Calu3 (cell line): ENCODE measurements at regions not wholly inside any gene's neighbourhood (a gene's known extent, or its start where the extent isn't known, plus 50 kb on each side); places are given as distances from the start of the nearest gene placed in this dataset.

Experiments used
- BruUV-seq: library from RNA; stranded (reverse); fragments of 400-500 nt; replicated peaks from 2 replicates; lab custom pipeline; 2021; lab: Mats Ljungman, UMichigan
- CTCF ChIA-PET: fragments of 300-600 bp; sonication (Branson Sonifier 250); formaldehyde crosslinking; loops from one replicate; lab custom pipeline; 2022; ENCODE audit warnings: antibody characterized with exemption; lab: Charles Lee
- DNase-seq: peaks from one replicate; pipeline ENCODE4 v3.0.0; 2022
- H3K27ac Mint-ChIP-seq: one replicate; pipeline ENCODE4 v1.8.0; 2022; ENCODE audit warnings: mixed read lengths; ENCODE audit not compliant: unreplicated experiment
- H3K27me3 Mint-ChIP-seq: one replicate; pipeline ENCODE4 v1.8.0; 2022; ENCODE audit warnings: mixed read lengths; ENCODE audit not compliant: unreplicated experiment
- H3K36me3 Mint-ChIP-seq: one replicate; pipeline ENCODE4 v1.8.0; 2022; ENCODE audit warnings: mild to moderate bottlenecking, moderate library complexity, mixed read lengths; ENCODE audit not compliant: insufficient read depth, unreplicated experiment
- H3K4me1 Mint-ChIP-seq: one replicate; pipeline ENCODE4 v1.8.0; 2022; ENCODE audit warnings: mild to moderate bottlenecking, low read depth, mixed read lengths; ENCODE audit not compliant: unreplicated experiment
- H3K4me3 Mint-ChIP-seq: one replicate; pipeline ENCODE4 v1.8.0; 2022; ENCODE audit warnings: mild to moderate bottlenecking, low read depth, moderate library complexity, mixed read lengths; ENCODE audit not compliant: unreplicated experiment
- H3K9me3 Mint-ChIP-seq: one replicate; pipeline ENCODE4 v1.8.0; 2022; ENCODE audit warnings: low read depth, mixed read lengths; ENCODE audit not compliant: unreplicated experiment
- intact Hi-C: fragments of 100-400 bp; cut with micrococcal nuclease; formaldehyde crosslinking; loops from one replicate; pipeline ENCODE4 v1.10.0; 2022; ENCODE audit not compliant: unreplicated experiment
- TF ChIP-seq, protein P1 (sequence below): fragments of 200-600 bp; IDR thresholded peaks from one replicate; pipeline ENCODE4 v1.8.0; 2022; ENCODE audit warnings: antibody characterized with exemption; ENCODE audit not compliant: unreplicated experiment

DNA sequence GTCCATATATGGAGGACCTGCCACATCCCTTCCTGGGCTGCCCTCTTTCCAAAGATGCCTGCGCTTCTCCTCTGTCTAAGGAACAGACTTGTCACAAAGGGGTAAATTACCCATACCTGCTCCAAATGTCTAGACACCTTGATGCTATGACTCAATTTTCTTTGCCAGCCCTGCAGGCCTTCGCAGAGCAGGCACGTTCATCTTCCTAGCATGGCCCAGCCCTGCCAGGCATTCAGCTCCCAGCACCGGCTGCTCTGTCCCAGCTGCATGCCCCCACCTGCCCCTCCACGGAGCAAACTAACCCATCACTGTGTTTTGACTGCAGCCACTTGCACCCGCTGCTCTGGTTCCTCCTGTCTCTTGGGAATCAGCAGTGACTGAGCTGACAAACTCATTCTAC lies 526.1 kb downstream of the MIAT start:
- no peaks in the 10 kb centered on the region for H3K9me3 Mint-ChIP-seq
- TF ChIP-seq, protein P1, sequence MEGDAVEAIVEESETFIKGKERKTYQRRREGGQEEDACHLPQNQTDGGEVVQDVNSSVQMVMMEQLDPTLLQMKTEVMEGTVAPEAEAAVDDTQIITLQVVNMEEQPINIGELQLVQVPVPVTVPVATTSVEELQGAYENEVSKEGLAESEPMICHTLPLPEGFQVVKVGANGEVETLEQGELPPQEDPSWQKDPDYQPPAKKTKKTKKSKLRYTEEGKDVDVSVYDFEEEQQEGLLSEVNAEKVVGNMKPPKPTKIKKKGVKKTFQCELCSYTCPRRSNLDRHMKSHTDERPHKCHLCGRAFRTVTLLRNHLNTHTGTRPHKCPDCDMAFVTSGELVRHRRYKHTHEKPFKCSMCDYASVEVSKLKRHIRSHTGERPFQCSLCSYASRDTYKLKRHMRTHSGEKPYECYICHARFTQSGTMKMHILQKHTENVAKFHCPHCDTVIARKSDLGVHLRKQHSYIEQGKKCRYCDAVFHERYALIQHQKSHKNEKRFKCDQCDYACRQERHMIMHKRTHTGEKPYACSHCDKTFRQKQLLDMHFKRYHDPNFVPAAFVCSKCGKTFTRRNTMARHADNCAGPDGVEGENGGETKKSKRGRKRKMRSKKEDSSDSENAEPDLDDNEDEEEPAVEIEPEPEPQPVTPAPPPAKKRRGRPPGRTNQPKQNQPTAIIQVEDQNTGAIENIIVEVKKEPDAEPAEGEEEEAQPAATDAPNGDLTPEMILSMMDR = no peak
- DNase-seq = no peak
- no peak overlapping the region for H3K4me3 Mint-ChIP-seq
- H3K27me3 Mint-ChIP-seq = no peaks in the 10 kb centered on the region
- BruUV-seq = no TSS peak
- CTCF ChIA-PET = no interaction called here
- H3K27ac Mint-ChIP-seq = no peak overlapping the region
- intact Hi-C loops = no loop called here
- H3K36me3 Mint-ChIP-seq = no peaks in the 10 kb centered on the region
- H3K4me1 Mint-ChIP-seq = no peaks in the 10 kb centered on the region

DNA sequence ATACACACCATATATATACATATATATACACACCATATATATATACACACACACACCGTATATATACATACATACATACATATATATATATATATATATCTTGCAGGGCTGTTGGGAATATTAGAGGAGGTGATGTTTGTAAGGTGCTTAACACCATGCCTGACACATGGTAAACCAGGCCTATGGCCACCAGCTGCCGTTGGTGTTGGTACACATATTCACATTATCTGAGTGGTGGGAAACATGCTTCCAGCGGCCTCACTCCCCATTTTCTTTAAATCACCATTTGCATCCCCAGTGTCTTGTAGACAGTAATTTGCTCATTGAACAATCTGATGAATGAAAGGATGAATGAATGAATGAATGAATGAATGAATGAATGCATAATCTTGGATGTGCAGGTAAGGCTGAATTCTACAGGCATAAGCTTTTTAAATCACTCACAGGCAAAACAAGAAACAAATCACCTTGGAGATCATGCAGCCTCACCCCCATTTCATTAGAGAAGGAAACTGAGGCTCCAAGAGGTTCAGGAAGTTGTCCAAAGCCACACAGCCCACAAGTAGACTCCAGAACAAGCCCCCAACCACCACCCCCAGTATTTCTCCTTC lies 527.8 kb downstream of the MIAT start:
- DNase-seq = no peak
- Mint-ChIP-seq H3K9me3 (no peaks in the 10 kb centered on the region), H3K4me3 (no peak overlapping the region), H3K4me1 (no peaks in the 10 kb centered on the region), H3K36me3 (no peaks in the 10 kb centered on the region), H3K27me3 (no peaks in the 10 kb centered on the region), H3K27ac (no peak overlapping the region)
- BruUV-seq = no TSS peak
- intact Hi-C loops = no loop called here
- CTCF ChIA-PET = interaction anchor here (0.6 kb wide), 1 partner anchor 271 kb away, joined by 3 read pairs; no protein-coding TSS in a partner anchor
- TF ChIP-seq, protein P1 = no peak

DNA sequence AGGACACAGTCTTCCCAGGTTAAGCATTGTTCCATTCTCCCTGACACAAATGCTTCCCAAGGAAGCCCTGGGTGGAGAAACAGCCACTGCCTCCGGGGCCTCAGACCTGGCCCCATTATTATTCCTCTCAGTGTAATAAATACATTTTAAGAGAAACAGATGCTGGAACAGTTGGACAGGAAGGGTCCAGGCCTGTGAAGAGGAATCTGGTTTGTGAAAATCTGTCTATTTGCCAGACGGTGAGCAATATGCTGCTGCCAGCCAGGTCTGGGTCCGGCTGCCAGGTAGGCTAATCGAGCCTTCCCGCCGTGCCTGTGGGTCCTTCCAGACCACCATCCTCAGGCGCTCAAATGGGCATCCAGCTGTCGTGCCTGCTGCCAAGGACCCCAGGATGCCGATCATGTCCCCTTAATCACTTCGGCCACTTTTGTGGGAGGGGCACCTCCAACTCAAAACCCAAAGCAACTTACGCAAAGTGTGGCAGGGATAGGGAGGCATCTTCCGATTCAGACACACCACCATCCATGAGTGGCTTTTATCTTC lies 528.4 kb downstream of the MIAT start:
- intact Hi-C loops = no loop called here
- no peaks in the 10 kb centered on the region for H3K36me3 Mint-ChIP-seq
- no TSS peak for BruUV-seq

DNA sequence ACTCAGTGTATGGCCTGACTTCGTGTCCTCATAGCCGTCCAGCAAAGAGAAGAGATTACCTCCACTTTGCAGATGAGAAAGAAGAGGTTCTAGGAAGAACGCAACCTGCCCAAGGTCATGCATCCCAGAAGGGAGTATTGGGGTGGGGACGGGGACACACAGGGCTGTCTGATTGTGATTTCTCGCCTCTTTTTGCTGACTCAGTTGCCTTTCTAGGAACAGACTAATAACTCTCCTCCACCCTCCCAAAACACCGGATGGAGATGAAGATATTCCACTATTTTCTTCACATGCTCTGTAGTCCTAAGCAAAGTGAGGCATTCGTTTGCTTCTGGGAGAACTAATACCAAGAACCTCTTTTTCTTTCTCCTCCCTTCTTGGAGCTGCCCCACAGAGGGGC lies 529.3 kb downstream of the MIAT start:
- Mint-ChIP-seq H3K36me3 (no peaks in the 10 kb centered on the region), H3K4me3 (no peak overlapping the region), H3K27me3 (no peaks in the 10 kb centered on the region), H3K27ac (no peak overlapping the region), H3K9me3 (no peaks in the 10 kb centered on the region), H3K4me1 (no peaks in the 10 kb centered on the region)
- TF ChIP-seq, protein P1 = no peak
- intact Hi-C loops = no loop called here
- DNase-seq = no peak
- CTCF ChIA-PET = interaction anchor here (0.7 to 0.8 kb wide), 2 partner anchors 35 to 1108 kb away, joined by 7 read pairs; no protein-coding TSS in a partner anchor
- no TSS peak for BruUV-seq

More for the DNA sequence above, 528.4 kb downstream of the MIAT start:
- Mint-ChIP-seq H3K27ac (no peak overlapping the region), H3K4me1 (no peaks in the 10 kb centered on the region), H3K4me3 (no peak overlapping the region), H3K9me3 (no peaks in the 10 kb centered on the region), H3K27me3 (no peaks in the 10 kb centered on the region)
- TF ChIP-seq, protein P1 = no peak
- CTCF ChIA-PET = interaction anchor here (0.6 kb wide), 1 partner anchor 272 kb away, joined by 3 read pairs; no protein-coding TSS in a partner anchor
- DNase-seq = no peak
